ENCODE measurements at regions not wholly inside any gene's neighbourhood (a gene's known extent, or its start where the extent isn't known, plus 50 kb on each side); places are given as distances from the start of the nearest gene placed in this dataset.

DNA sequence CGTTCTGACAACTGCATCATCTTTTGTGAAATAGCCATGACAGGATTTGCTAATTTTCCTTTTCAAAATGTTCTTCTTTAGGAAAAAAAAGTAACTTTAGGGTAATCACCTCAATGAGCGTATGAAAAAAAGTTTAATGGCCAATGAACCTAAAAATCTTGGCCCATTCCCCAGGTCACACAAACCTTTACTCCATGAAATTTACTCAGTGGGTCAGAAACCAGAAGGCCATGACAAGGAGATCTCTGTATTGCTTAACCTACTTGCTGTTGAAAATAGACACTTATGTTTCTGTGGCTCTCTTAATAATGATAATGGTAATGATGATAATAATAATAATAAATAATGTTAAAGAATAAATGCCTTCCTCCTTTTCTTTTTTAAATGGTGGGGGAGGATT, 180.8 kb upstream of the IRX3 start:
- Histone ChIP-seq H3K4me1 (no peaks in the 10 kb centered on the region), H3K36me3 (no peaks in the 10 kb centered on the region)
- 90% methylated on average over 2 of the region's 2 CpGs for WGBS

DNA sequence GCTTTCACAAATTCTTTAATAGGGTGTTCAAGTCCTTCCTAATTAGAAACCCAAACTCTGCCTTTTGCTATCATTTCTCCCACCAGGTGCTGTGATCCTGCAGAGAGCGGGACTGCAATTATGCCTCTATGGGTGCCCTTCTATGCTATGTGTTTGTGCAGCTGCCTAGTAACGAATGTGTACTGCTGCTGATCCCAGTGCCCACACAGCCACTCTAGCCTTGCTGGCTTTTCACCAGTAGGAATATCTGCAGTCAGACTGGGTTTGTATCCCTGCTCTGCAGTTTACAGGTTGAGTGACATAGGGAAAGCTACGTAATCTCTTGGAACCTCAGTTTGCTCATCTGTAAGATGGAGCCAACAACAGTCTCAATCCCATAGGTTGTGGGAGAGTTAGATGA, 179.6 kb upstream of the IRX3 start:
- Histone ChIP-seq H3K4me1 (no peaks in the 10 kb centered on the region), H3K27me3 (no peaks in the 10 kb centered on the region), H3K36me3 (no peaks in the 10 kb centered on the region), H3K27ac (no peak overlapping the region), H3K9me3 (no peaks in the 10 kb centered on the region), H3K4me3 (no peak overlapping the region)
- WGBS = 100% methylated on average over 2 of the region's 3 CpGs
- DNase-seq (ENCODE audit: low spot score in 2 of 2) = no peak
- TF ChIP-seq EP300 (IDR thresholded peaks at IDR 0.05) = no peak
- no peak for TF ChIP-seq POLR2A (IDR thresholded peaks at IDR 0.05)
- TF ChIP-seq, protein P1, sequence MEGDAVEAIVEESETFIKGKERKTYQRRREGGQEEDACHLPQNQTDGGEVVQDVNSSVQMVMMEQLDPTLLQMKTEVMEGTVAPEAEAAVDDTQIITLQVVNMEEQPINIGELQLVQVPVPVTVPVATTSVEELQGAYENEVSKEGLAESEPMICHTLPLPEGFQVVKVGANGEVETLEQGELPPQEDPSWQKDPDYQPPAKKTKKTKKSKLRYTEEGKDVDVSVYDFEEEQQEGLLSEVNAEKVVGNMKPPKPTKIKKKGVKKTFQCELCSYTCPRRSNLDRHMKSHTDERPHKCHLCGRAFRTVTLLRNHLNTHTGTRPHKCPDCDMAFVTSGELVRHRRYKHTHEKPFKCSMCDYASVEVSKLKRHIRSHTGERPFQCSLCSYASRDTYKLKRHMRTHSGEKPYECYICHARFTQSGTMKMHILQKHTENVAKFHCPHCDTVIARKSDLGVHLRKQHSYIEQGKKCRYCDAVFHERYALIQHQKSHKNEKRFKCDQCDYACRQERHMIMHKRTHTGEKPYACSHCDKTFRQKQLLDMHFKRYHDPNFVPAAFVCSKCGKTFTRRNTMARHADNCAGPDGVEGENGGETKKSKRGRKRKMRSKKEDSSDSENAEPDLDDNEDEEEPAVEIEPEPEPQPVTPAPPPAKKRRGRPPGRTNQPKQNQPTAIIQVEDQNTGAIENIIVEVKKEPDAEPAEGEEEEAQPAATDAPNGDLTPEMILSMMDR (IDR thresholded peaks at IDR 0.05) = no peak
- TF ChIP-seq POLR2AphosphoS5 (IDR thresholded peaks at IDR 0.05) = no peak

More for the DNA sequence above, 180.8 kb upstream of the IRX3 start:
- no peak for DNase-seq (ENCODE audit: low spot score in 2 of 2)
- Histone ChIP-seq H3K4me3 (no peak overlapping the region), H3K27ac (no peak overlapping the region), H3K9me3 (no peaks in the 10 kb centered on the region), H3K27me3 (no peaks in the 10 kb centered on the region)
- TF ChIP-seq EP300 (IDR thresholded peaks at IDR 0.05) (no peak), POLR2AphosphoS5 (IDR thresholded peaks at IDR 0.05) (no peak), POLR2A (IDR thresholded peaks at IDR 0.05) (no peak)
- TF ChIP-seq, protein P1 (IDR thresholded peaks at IDR 0.05) = no peak

DNA sequence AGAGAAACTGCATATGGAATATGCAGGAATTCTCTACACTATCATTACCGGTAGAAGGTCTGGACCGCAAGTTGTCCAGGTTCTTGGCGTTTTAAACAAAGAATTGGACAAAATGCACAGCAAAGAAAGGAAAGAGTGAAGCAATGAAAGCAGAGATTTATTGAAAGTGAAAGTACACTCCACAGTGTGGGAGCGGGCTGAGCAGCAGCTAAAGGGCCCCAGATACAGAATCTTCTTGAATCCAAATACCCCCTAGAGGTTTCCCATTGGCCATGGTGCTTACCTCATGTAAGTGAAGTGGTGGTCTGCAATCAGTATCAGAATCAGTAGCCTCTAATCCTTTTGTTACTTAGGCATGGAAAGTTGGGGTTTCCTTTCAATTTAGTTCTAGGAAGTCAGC, 178.5 kb upstream of the IRX3 start:
- H3K36me3 ChIP-seq = no peaks in the 10 kb centered on the region
- TF ChIP-seq, protein P1 (IDR thresholded peaks at IDR 0.05) = no peak
- no peak for TF ChIP-seq EP300 (IDR thresholded peaks at IDR 0.05)
- TF ChIP-seq POLR2A (IDR thresholded peaks at IDR 0.05) = no peak
- TF ChIP-seq POLR2AphosphoS5 (IDR thresholded peaks at IDR 0.05) = no peak
- no peak for DNase-seq (ENCODE audit: low spot score in 2 of 2)
- WGBS = 85% methylated on average over 4 of the region's 4 CpGs
- no peak overlapping the region for H3K27ac ChIP-seq
- no peaks in the 10 kb centered on the region for H3K27me3 ChIP-seq
- H3K9me3 ChIP-seq = no peaks in the 10 kb centered on the region
- peaks cover 4% of the 10 kb centered on the region for H3K4me1 ChIP-seq
- no peak overlapping the region for H3K4me3 ChIP-seq

DNA sequence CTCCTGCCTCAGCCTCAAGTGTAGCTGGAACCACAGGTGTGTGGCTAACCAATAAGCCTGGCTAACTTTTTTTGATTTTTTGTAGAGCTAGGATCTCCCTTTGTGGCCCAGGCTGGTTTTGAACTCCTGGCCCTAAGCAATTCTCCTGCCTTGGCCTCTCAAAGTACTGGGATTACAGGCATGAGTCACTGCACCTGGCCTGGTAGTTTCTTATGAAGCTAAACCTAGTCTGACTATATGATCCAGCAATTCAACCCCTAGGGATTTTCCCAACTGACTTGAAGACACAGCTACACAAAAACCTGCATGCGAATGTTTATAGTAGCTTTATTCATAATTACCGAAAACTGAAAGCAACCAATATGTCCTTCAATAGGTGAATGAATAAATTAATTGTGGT, 176.2 kb upstream of the IRX3 start:
- 91% methylated on average over 2 of the region's 2 CpGs for WGBS
- TF ChIP-seq POLR2AphosphoS5 (IDR thresholded peaks at IDR 0.05) (no peak), EP300 (IDR thresholded peaks at IDR 0.05) (no peak), POLR2A (IDR thresholded peaks at IDR 0.05) (no peak)
- TF ChIP-seq, protein P1 (IDR thresholded peaks at IDR 0.05) = no peak

DNA sequence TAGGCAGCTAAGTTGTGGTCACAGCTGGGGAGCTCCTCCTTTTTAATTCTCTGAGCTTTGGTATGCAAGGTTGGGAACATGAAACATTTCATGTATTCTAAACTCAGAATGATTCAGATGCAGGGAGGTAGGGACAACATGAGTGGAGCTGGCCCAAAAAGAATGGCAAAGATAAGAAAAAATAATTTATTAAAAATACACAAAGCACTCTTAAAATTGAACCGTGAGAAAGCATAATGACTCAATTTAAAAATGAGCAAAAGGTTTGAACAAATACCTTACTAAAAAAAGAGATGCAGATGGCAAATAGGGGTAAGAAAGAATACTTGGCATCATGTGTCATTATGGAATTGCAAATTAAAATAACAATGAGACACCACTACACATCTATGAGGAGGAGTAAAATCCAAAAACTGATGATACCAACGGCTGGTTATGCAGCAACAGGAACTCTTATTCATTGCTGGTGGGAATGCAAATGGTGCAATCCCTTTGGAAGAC, 175.6 kb upstream of the IRX3 start:
- no peaks in the 10 kb centered on the region for H3K36me3 ChIP-seq
- no peaks in the 10 kb centered on the region for H3K27me3 ChIP-seq
- H3K4me1 ChIP-seq = peaks cover 12% of the 10 kb centered on the region
- WGBS = 86% methylated on average over 2 of the region's 2 CpGs
- no peak for DNase-seq (ENCODE audit: low spot score in 2 of 2)
- H3K27ac ChIP-seq = no peak overlapping the region
- H3K9me3 ChIP-seq = no peaks in the 10 kb centered on the region
- TF ChIP-seq POLR2AphosphoS5 (IDR thresholded peaks at IDR 0.05) = no peak
- TF ChIP-seq EP300 (IDR thresholded peaks at IDR 0.05) = no peak
- H3K4me3 ChIP-seq = no peak overlapping the region

More for the DNA sequence above, 176.2 kb upstream of the IRX3 start:
- Histone ChIP-seq H3K9me3 (no peaks in the 10 kb centered on the region), H3K4me1 (peaks cover 11% of the 10 kb centered on the region), H3K27me3 (no peaks in the 10 kb centered on the region), H3K36me3 (no peaks in the 10 kb centered on the region), H3K4me3 (no peak overlapping the region), H3K27ac (no peak overlapping the region)
- no peak for DNase-seq (ENCODE audit: low spot score in 2 of 2)

Data from suprapubic skin (tissue), 4 donors.